ENCODE measurements at regions not wholly inside any gene's neighbourhood (a gene's known extent, or its start where the extent isn't known, plus 50 kb on each side); places are given as distances from the start of the nearest gene placed in this dataset.

DNA sequence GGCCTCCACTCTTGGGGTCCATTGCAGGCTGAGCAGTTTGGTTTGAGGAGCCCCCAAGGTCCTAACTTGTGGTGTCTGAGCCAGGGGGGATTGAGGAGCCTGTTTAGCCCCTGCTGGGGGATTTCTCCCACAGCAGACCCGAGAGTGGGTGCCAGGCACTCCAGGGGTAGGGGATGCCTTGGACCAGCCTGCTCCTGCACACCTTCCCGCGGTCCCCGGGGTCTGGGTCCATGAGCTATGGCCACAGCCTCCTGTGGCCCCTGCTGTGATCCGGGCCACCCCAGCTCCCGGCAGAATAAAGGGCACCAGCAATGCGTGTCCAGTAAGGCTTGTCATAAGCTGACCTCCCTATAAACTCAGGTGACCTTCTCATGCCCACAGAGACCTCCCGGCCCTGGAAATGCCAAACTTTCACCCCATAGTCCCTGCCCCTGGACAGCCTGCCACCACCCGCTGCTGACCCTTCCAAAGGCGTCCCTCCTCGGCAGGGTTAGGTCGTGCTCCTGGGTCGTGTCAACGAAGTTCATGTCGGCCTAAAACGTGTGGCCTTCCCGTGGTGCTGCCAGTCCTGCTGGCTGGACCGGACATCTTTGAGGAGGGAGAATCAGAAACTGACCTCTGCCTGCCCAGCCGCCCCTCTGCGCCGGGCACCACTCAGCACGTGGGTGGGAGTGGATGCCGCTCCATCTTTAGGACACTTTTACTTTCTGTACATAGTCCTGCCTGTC is 137.6 kb downstream of the MRPL36 start:
- TF ChIP-seq, protein P1, sequence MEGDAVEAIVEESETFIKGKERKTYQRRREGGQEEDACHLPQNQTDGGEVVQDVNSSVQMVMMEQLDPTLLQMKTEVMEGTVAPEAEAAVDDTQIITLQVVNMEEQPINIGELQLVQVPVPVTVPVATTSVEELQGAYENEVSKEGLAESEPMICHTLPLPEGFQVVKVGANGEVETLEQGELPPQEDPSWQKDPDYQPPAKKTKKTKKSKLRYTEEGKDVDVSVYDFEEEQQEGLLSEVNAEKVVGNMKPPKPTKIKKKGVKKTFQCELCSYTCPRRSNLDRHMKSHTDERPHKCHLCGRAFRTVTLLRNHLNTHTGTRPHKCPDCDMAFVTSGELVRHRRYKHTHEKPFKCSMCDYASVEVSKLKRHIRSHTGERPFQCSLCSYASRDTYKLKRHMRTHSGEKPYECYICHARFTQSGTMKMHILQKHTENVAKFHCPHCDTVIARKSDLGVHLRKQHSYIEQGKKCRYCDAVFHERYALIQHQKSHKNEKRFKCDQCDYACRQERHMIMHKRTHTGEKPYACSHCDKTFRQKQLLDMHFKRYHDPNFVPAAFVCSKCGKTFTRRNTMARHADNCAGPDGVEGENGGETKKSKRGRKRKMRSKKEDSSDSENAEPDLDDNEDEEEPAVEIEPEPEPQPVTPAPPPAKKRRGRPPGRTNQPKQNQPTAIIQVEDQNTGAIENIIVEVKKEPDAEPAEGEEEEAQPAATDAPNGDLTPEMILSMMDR (IDR thresholded peaks at IDR 0.05; ENCODE audit: poor library complexity), result no peak
- TF ChIP-seq EZH2 (IDR thresholded peaks at IDR 0.05; ENCODE audit: borderline replicate concordance), result no peak
